ENCODE measurements at regions not wholly inside any gene's neighbourhood (a gene's known extent, or its start where the extent isn't known, plus 50 kb on each side); places are given as distances from the start of the nearest gene placed in this dataset.

- Mint-ChIP-seq H3K4me3 (no peak overlapping the region), H3K9me3 (peaks cover 4% of the 10 kb centered on the region), H3K27me3 (no peaks in the 10 kb centered on the region), H3K36me3 (ENCODE audit: low read depth) (no peaks in the 10 kb centered on the region), H3K4me1 (no peaks in the 10 kb centered on the region), H3K27ac (no peak overlapping the region)
- ATAC-seq (replicated peaks): no peak
Measured at GRCh38 chr6:91464201-91464600, 877.3 kb upstream of the MAP3K7 start.

- H3K27me3 Mint-ChIP-seq: no peaks in the 10 kb centered on the region
- H3K9me3 Mint-ChIP-seq: no peaks in the 10 kb centered on the region
- H3K36me3 Mint-ChIP-seq (ENCODE audit: low read depth): no peaks in the 10 kb centered on the region
- H3K4me3 Mint-ChIP-seq: no peak overlapping the region
- no peak overlapping the region for H3K27ac Mint-ChIP-seq
- no peak for ATAC-seq (replicated peaks)
- H3K4me1 Mint-ChIP-seq: no peaks in the 10 kb centered on the region
Measured at GRCh38 chr6:91462241-91462640, 875.4 kb upstream of the MAP3K7 start.

- Mint-ChIP-seq H3K4me3 (no peak overlapping the region), H3K27ac (no peak overlapping the region), H3K4me1 (no peaks in the 10 kb centered on the region), H3K27me3 (no peaks in the 10 kb centered on the region), H3K9me3 (no peaks in the 10 kb centered on the region), H3K36me3 (ENCODE audit: low read depth) (no peaks in the 10 kb centered on the region)
- no peak for ATAC-seq (replicated peaks)
Measured at GRCh38 chr6:91453224-91453878, 866.5 kb upstream of the MAP3K7 start.

- ATAC-seq (replicated peaks): no peak
- no peaks in the 10 kb centered on the region for H3K9me3 Mint-ChIP-seq
- no peaks in the 10 kb centered on the region for H3K36me3 Mint-ChIP-seq (ENCODE audit: low read depth)
- no peak overlapping the region for H3K4me3 Mint-ChIP-seq
- no peaks in the 10 kb centered on the region for H3K27me3 Mint-ChIP-seq
- no peak overlapping the region for H3K27ac Mint-ChIP-seq
- H3K4me1 Mint-ChIP-seq: no peaks in the 10 kb centered on the region
Measured at GRCh38 chr6:91449539-91449938, 862.7 kb upstream of the MAP3K7 start.

GRCh38 chr6:91447530-91448254, 860.8 kb upstream of the MAP3K7 start:
- Mint-ChIP-seq H3K4me3 (no peak overlapping the region), H3K36me3 (ENCODE audit: low read depth) (no peaks in the 10 kb centered on the region), H3K4me1 (no peaks in the 10 kb centered on the region), H3K27me3 (no peaks in the 10 kb centered on the region), H3K27ac (no peak overlapping the region), H3K9me3 (no peaks in the 10 kb centered on the region)
- no peak for ATAC-seq (replicated peaks)

GRCh38 chr6:91447081-91447480, 860.2 kb upstream of the MAP3K7 start:
- Mint-ChIP-seq H3K27me3 (no peaks in the 10 kb centered on the region), H3K36me3 (ENCODE audit: low read depth) (no peaks in the 10 kb centered on the region), H3K4me3 (no peak overlapping the region), H3K9me3 (no peaks in the 10 kb centered on the region), H3K27ac (no peak overlapping the region), H3K4me1 (no peaks in the 10 kb centered on the region)
- no peak for ATAC-seq (replicated peaks)

GRCh38 chr6:91443405-91443804, 856.5 kb upstream of the MAP3K7 start:
- Mint-ChIP-seq H3K4me1 (no peaks in the 10 kb centered on the region), H3K27me3 (no peaks in the 10 kb centered on the region)

GRCh38 chr6:91442342-91442741, 855.5 kb upstream of the MAP3K7 start:
- no peak overlapping the region for H3K4me3 Mint-ChIP-seq
- H3K36me3 Mint-ChIP-seq (ENCODE audit: low read depth): no peaks in the 10 kb centered on the region
- no peak for ATAC-seq (replicated peaks)
- no peaks in the 10 kb centered on the region for H3K4me1 Mint-ChIP-seq
- no peaks in the 10 kb centered on the region for H3K9me3 Mint-ChIP-seq
- H3K27me3 Mint-ChIP-seq: no peaks in the 10 kb centered on the region
- no peak overlapping the region for H3K27ac Mint-ChIP-seq

More at GRCh38 chr6:91443405-91443804, 856.5 kb upstream of the MAP3K7 start:
- Mint-ChIP-seq H3K27ac (no peak overlapping the region), H3K4me3 (no peak overlapping the region), H3K36me3 (ENCODE audit: low read depth) (no peaks in the 10 kb centered on the region), H3K9me3 (no peaks in the 10 kb centered on the region)
- ATAC-seq (replicated peaks): no peak

- Mint-ChIP-seq H3K9me3 (no peaks in the 10 kb centered on the region), H3K27ac (no peak overlapping the region), H3K27me3 (no peaks in the 10 kb centered on the region), H3K4me1 (no peaks in the 10 kb centered on the region), H3K36me3 (ENCODE audit: low read depth) (no peaks in the 10 kb centered on the region), H3K4me3 (no peak overlapping the region)
- ATAC-seq (replicated peaks): no peak
Measured at GRCh38 chr6:91438570-91438969, 851.7 kb upstream of the MAP3K7 start.

- ATAC-seq (replicated peaks): no peak
- H3K4me1 Mint-ChIP-seq: no peaks in the 10 kb centered on the region
- no peaks in the 10 kb centered on the region for H3K9me3 Mint-ChIP-seq
- no peaks in the 10 kb centered on the region for H3K27me3 Mint-ChIP-seq
- H3K27ac Mint-ChIP-seq: no peak overlapping the region
- no peak overlapping the region for H3K4me3 Mint-ChIP-seq
- H3K36me3 Mint-ChIP-seq (ENCODE audit: low read depth): no peaks in the 10 kb centered on the region
Measured at GRCh38 chr6:91437315-91437729, 850.5 kb upstream of the MAP3K7 start.

GRCh38 chr6:91436448-91436847, 849.6 kb upstream of the MAP3K7 start:
- H3K4me3 Mint-ChIP-seq: no peak overlapping the region
- no peak overlapping the region for H3K27ac Mint-ChIP-seq
- no peaks in the 10 kb centered on the region for H3K9me3 Mint-ChIP-seq
- ATAC-seq (replicated peaks): no peak
- no peaks in the 10 kb centered on the region for H3K4me1 Mint-ChIP-seq
- no peaks in the 10 kb centered on the region for H3K27me3 Mint-ChIP-seq
- no peaks in the 10 kb centered on the region for H3K36me3 Mint-ChIP-seq (ENCODE audit: low read depth)

- no peak overlapping the region for H3K27ac Mint-ChIP-seq
- no peaks in the 10 kb centered on the region for H3K4me1 Mint-ChIP-seq
- H3K9me3 Mint-ChIP-seq: no peaks in the 10 kb centered on the region
- H3K4me3 Mint-ChIP-seq: no peak overlapping the region
- no peaks in the 10 kb centered on the region for H3K36me3 Mint-ChIP-seq (ENCODE audit: low read depth)
- no peaks in the 10 kb centered on the region for H3K27me3 Mint-ChIP-seq
- no peak for ATAC-seq (replicated peaks)
Measured at GRCh38 chr6:91435630-91436029, 848.8 kb upstream of the MAP3K7 start.

- Mint-ChIP-seq H3K4me3 (no peak overlapping the region), H3K36me3 (ENCODE audit: low read depth) (no peaks in the 10 kb centered on the region), H3K9me3 (no peaks in the 10 kb centered on the region), H3K27me3 (no peaks in the 10 kb centered on the region), H3K4me1 (no peaks in the 10 kb centered on the region), H3K27ac (no peak overlapping the region)
- ATAC-seq (replicated peaks): no peak
Measured at GRCh38 chr6:91434576-91434975, 847.7 kb upstream of the MAP3K7 start.

GRCh38 chr6:91433660-91434534, 847.0 kb upstream of the MAP3K7 start:
- no peaks in the 10 kb centered on the region for H3K4me1 Mint-ChIP-seq
- H3K36me3 Mint-ChIP-seq (ENCODE audit: low read depth): no peaks in the 10 kb centered on the region
- H3K27me3 Mint-ChIP-seq: no peaks in the 10 kb centered on the region
- no peak for ATAC-seq (replicated peaks)
- no peaks in the 10 kb centered on the region for H3K9me3 Mint-ChIP-seq
- H3K27ac Mint-ChIP-seq: no peak overlapping the region
- H3K4me3 Mint-ChIP-seq: no peak overlapping the region
